AG20443 (cell line): ENCODE measurements at regions not wholly inside any gene's neighbourhood (a gene's known extent, or its start where the extent isn't known, plus 50 kb on each side); places are given as distances from the start of the nearest gene placed in this dataset.

ENCODE experiments used
- DNase-seq: peaks from one replicate; pipeline ENCODE4 v3.0.0; 2012; ENCODE audit warnings: low spot score, mixed read lengths

DNA sequence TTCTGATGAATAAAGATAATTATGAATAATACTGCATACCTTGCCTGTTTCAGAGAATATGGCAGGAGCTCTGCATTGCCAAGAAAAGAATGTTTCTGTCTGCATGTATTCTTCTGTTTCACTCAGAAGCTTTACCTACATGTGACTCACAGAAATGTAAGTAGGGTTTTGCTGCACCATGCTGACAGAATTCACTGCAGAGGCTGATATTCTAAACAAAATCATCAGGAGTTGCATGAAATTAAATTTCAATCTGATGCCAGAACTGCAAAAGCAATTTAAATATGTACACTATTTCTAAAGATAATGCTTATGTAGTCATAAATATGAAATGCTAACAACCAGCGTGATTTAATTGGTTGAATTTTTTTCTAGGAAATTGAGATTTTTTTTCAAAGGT, 332.8 kb upstream of the FSHR start:
- no peak for DNase-seq

DNA sequence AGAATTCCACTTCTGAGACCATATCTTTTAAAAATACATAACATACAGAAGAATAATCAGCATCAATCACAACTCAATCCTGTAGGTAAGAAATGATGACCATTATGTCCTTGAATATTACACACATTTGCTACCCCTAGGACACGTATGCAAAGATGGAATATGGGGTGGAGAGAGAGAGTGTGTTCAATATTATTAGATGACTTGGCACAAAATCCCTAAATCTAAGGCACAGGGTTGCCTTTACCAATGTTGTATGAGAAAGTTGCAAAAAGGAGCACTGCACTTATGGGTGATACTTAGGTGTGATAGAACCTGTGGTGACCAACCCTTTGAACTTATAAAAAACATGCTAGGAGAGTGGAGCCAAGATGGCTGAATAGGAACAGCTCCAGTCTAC, 326.2 kb upstream of the FSHR start:
- DNase-seq = no peak

GRCh38 chr2:49465157-49465831, 311.0 kb upstream of the FSHR start:
- DNase-seq = no peak

GRCh38 chr2:49459314-49459993, 305.1 kb upstream of the FSHR start:
- DNase-seq = no peak

DNA sequence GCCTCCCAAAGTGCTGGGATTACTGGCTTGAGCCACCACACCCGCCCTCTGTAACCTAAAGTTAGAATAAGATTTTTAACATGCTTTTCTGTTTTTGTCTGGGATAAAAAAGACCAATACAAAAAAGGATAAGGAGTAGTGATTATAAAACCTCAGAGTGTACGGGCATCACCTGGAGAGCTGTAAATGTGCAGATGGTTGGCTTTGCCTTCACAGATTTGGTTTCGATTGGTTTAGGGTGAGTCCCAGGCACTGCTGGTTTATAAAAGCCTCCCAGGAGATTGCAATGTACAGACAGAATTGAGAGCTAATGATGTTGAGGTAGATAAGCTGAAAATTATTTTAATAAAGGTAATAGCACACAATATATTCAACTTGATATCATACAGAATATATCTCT, 289.7 kb upstream of the FSHR start:
- DNase-seq = no peak

- DNase-seq = no peak
Measured at GRCh38 chr2:49426996-49427395, 272.7 kb upstream of the FSHR start.

- DNase-seq = no peak
Measured at GRCh38 chr2:49416252-49416651, 261.9 kb upstream of the FSHR start.

- DNase-seq = no peak
Measured at GRCh38 chr2:49404108-49404507, 249.8 kb upstream of the FSHR start.

DNA sequence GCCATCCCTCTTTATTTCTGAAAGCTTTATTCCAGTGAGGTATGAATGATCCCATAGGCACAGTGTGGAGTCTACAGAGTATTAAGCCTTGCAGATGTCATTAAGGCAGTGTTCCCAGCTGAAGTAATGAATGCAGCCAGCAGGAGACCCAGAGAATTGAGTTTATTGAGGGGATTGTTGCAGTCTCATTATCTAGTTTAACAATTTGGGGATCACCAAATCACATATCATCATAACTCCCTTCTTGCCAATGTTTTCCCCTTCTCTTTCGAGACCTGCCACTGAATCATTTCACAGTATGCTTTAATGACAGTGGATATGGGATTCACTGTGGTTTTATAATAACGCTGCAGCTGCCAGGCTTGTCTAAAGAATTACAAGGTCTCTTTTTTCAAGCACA, 249.3 kb upstream of the FSHR start:
- no peak for DNase-seq

GRCh38 chr2:49379406-49379805, 225.1 kb upstream of the FSHR start:
- no peak for DNase-seq

GRCh38 chr2:49371128-49371701, 216.9 kb upstream of the FSHR start:
- no peak for DNase-seq

GRCh38 chr2:49369650-49370049, 215.3 kb upstream of the FSHR start:
- no peak for DNase-seq

DNA sequence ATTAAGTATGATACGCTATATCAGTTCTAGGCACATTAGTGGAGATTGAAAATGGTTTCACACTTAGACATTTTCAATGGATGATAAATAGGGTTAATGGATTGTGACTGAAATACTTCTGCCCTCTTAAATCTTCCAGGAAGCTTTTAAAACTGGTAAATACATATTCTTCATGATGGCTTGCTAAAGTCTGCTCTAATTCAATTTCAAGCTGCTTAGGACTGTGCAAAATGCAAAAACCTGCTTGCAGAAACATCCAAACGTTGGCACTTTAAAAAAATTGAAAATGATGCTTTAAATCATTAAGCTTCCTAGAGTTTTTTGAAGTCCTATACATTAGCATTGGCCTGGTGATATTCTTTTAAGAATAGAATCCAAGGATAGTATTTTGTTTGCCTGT, 214.8 kb upstream of the FSHR start:
- DNase-seq = no peak

- DNase-seq = no peak
Measured at GRCh38 chr2:49367003-49367402, 212.7 kb upstream of the FSHR start.

DNA sequence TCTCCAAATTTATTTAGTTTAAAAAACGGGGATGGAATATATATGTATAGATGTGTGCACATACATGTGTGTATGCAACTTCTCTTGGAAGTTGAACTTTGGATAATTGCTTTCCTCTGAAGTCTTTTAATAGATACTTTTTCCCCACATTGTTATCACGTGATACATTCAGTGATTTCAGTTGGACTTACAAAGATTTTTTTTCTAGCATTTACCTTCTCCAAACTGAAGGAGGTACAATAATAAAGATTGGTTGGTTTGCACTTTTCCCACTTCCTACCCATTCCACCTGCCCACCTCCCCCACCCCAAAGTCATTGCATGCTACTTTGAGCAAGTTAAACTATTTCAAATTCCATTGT, 206.1 kb upstream of the FSHR start:
- no peak for DNase-seq

- no peak for DNase-seq
Measured at GRCh38 chr2:49359721-49360406, 205.5 kb upstream of the FSHR start.

GRCh38 chr2:49355611-49356010, 201.3 kb upstream of the FSHR start:
- no peak for DNase-seq

- DNase-seq = no peak
Measured at GRCh38 chr2:49351560-49351959, 197.2 kb upstream of the FSHR start.

DNA sequence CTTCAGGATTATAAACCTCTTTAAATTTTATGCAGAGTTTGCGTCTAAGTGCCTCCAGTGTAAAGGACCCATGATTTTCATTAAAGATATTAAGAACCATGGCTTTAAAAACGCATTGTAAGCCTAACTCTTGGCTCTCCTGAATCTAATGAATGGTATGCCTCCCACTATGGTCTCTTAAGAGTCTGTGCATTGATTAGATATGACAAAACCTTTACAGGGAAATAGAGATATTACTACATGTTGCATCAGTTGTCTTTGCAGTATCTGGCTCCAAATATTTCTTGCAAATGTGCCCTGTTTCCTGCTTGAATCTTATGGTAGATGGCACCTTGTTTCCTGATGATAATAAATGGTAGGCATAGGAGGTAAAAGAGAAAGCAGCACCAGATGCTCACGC, 189.3 kb upstream of the FSHR start:
- DNase-seq = no peak

DNA sequence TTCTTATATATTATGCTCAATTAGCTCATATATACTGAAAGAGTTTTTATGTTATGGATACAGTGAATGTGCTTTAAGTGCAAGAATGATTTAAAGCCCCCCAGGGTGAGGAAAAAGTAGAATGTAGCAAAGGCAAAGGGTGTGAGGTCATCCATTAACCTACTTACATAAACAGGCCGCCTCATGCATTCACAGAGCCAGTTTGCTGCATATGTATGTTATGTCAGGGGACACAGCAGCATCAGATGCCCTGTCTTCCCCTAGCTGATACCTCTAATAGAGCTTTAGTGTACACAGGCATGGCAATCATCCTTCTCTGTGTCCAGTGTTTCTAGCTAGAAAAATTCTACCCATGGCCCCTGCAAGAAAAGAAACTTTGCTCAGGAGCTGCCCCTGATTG, 187.8 kb upstream of the FSHR start:
- DNase-seq = no peak

DNA sequence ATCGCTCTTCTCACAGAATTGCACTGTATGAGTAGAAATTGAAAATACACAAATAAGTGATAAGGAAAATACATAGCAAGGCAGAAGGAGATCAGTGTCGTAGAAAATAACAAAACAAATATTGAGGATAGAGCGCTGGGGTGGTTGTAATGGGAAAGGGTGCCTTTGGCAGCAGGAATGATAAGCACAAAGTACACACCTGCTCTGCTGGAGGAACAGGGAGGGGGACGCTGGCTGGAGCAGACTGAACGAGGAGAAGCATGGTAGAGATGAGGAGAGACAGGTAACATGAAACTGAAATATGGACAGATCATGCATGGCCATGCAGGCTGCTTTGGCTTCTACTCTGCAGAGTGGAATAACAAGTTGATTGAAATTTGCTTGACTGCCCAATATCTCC, 181.2 kb upstream of the FSHR start:
- DNase-seq = no peak

DNA sequence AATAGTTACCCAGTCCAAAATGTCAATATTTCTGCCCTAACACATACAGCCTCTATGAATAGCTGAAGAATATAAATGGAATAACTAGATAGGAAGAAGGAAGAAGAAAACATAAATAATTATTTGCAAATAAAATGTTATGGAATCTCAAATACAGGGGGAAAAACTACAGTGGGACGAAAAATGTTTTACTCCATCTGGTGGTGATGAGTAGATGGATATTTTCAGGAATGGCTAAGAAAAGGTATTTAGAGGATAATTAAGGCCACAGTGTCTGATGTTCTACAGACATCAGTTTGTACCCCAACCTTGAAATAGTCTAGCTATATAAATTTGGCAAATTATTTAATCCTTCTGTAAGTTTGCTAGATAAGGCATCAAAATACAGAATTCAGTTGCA, 178.1 kb upstream of the FSHR start:
- DNase-seq = no peak

- DNase-seq = no peak
Measured at GRCh38 chr2:49318531-49318930, 164.2 kb upstream of the FSHR start.
